H9 (cell line): ENCODE measurements at regions not wholly inside any gene's neighbourhood (a gene's known extent, or its start where the extent isn't known, plus 50 kb on each side); places are given as distances from the start of the nearest gene placed in this dataset.

Source experiments
- DNase-seq: peaks from one replicate; pipeline ENCODE4 v3.0.0-alpha.2; 2017
- H2AFZ ChIP-seq: one replicate; pipeline ENCODE4 v1.6.1; 2013; ENCODE audit warnings: mild to moderate bottlenecking, low read length, control low read depth, moderate library complexity
- H2AK5ac ChIP-seq: 2 replicates; pipeline ENCODE4 v1.6.1; 2013; ENCODE audit warnings: low read length, control low read depth, mixed read lengths; ENCODE audit not compliant: insufficient read length
- H2BK120ac ChIP-seq: one replicate; pipeline ENCODE4 v1.6.1; 2013; ENCODE audit warnings: low read depth, mild to moderate bottlenecking, low read length, control low read depth, inconsistent platforms; ENCODE audit not compliant: poor library complexity, severe bottlenecking
- H2BK12ac ChIP-seq: 2 replicates; pipeline ENCODE4 v1.6.1; 2013; ENCODE audit warnings: low read length, control low read depth, mixed read lengths, low read depth; ENCODE audit not compliant: insufficient read length
- H2BK15ac ChIP-seq: 2 replicates; pipeline ENCODE4 v1.6.1; 2013; ENCODE audit warnings: low read depth, low read length, control low read depth
- H2BK20ac ChIP-seq: one replicate; pipeline ENCODE4 v1.6.1; 2013; ENCODE audit warnings: low read depth, mild to moderate bottlenecking, low read length, control low read depth, inconsistent platforms; ENCODE audit not compliant: poor library complexity, severe bottlenecking
- H2BK5ac ChIP-seq: 2 replicates; pipeline ENCODE4 v1.6.1; 2013; ENCODE audit warnings: low read length, control low read depth, mixed read lengths; ENCODE audit not compliant: insufficient read length
- H3K14ac ChIP-seq: 2 replicates; pipeline ENCODE4 v1.6.1; 2013; ENCODE audit warnings: low read length, control low read depth; ENCODE audit not compliant: insufficient read depth
- H3K18ac ChIP-seq: 2 replicates; pipeline ENCODE4 v1.6.1; 2013; ENCODE audit warnings: low read depth, mild to moderate bottlenecking, mixed read lengths, low read length, control low read depth; ENCODE audit not compliant: insufficient read length
- H3K23ac ChIP-seq: 2 replicates; pipeline ENCODE4 v1.6.1; 2013; ENCODE audit warnings: low read length, control low read depth, mixed read lengths, low read depth; ENCODE audit not compliant: insufficient read length
- H3K23me2 ChIP-seq: 2 replicates; pipeline ENCODE4 v1.6.1; 2013; ENCODE audit warnings: low read depth, mild to moderate bottlenecking, mixed read lengths, low read length, control low read depth; ENCODE audit not compliant: insufficient read length, poor library complexity, severe bottlenecking
- H3K27ac ChIP-seq: 2 replicates; pipeline ENCODE4 v1.5.1; 2013; ENCODE audit warnings: low read length, control low read depth, mixed read lengths, low read depth; ENCODE audit not compliant: insufficient read length
- H3K27me3 ChIP-seq: 2 replicates; pipeline ENCODE4 v1.6.1; 2013; ENCODE audit warnings: low read length, control low read depth, inconsistent platforms; ENCODE audit not compliant: insufficient read depth
- H3K4ac ChIP-seq: 2 replicates; pipeline ENCODE4 v1.6.1; 2013; ENCODE audit warnings: low read depth, mild to moderate bottlenecking, control low read depth, inconsistent platforms, low read length, moderate library complexity
- H3K4me1 ChIP-seq: 2 replicates; pipeline ENCODE4 v1.6.1; 2013; ENCODE audit warnings: low read length, control low read depth, inconsistent platforms; ENCODE audit not compliant: insufficient read depth
- H3K4me2 ChIP-seq: 2 replicates; pipeline ENCODE4 v1.6.1; 2013; ENCODE audit warnings: low read length, control low read depth, mixed read lengths; ENCODE audit not compliant: insufficient read length, insufficient read depth
- H3K56ac ChIP-seq: 2 replicates; pipeline ENCODE4 v1.6.1; 2013; ENCODE audit warnings: low read depth, mild to moderate bottlenecking, mixed read lengths, low read length, control low read depth; ENCODE audit not compliant: insufficient read length
- H3K79me1 ChIP-seq: 2 replicates; pipeline ENCODE4 v1.6.1; 2013; ENCODE audit warnings: low read depth, mild to moderate bottlenecking, moderate library complexity, low read length, control low read depth, inconsistent platforms; ENCODE audit not compliant: insufficient read depth, poor library complexity, severe bottlenecking
- H3K79me2 ChIP-seq: 2 replicates; pipeline ENCODE4 v1.6.1; 2013; ENCODE audit warnings: low read length, control low read depth, inconsistent platforms; ENCODE audit not compliant: insufficient read depth
- H3K9ac ChIP-seq: 2 replicates; pipeline ENCODE4 v1.6.1; 2013; ENCODE audit warnings: low read length, control low read depth, mixed read lengths; ENCODE audit not compliant: insufficient read length; ENCODE audit errors: extremely low read depth
- H3K9me3 ChIP-seq: one replicate; pipeline ENCODE4 v1.6.1; 2013; ENCODE audit warnings: low read depth, low read length, inconsistent platforms; ENCODE audit not compliant: control insufficient read depth
- H3T11ph ChIP-seq: one replicate; pipeline ENCODE4 v1.6.1; 2013; ENCODE audit warnings: mild to moderate bottlenecking, low read length, control low read depth, inconsistent platforms
- H4K20me1 ChIP-seq: one replicate; pipeline ENCODE4 v1.6.1; 2013; ENCODE audit not compliant: control insufficient read depth, insufficient read length, insufficient read depth
- H4K5ac ChIP-seq: 2 replicates; pipeline ENCODE4 v1.6.1; 2013; ENCODE audit warnings: low read depth, mild to moderate bottlenecking, mixed read lengths, low read length, control low read depth; ENCODE audit not compliant: insufficient read length
- H4K8ac ChIP-seq: replicated peaks from 2 replicates; pipeline ENCODE4 v1.6.1; 2013; ENCODE audit warnings: low read length, control low read depth, mixed read lengths, low read depth; ENCODE audit not compliant: insufficient read length
- H4K91ac ChIP-seq: 2 replicates; pipeline ENCODE4 v1.6.1; 2013; ENCODE audit warnings: low read depth, mild to moderate bottlenecking, moderate library complexity, mixed read lengths, low read length, control low read depth; ENCODE audit not compliant: insufficient read length
- H3K27ac Mint-ChIP-seq, 3 experiments: 2 replicates in 2 of 3; 3 replicates in 1 of 3; pipeline ENCODE4 v1.8.0; 2020 to 2021; ENCODE audit warnings: mixed read lengths in 3 of 3, mild to moderate bottlenecking in 1 of 3, moderate library complexity in 1 of 3
- H3K27me3 Mint-ChIP-seq: 2 replicates; pipeline ENCODE4 v1.8.0; 2021; ENCODE audit warnings: low read depth, mild to moderate bottlenecking, moderate library complexity, mixed read lengths
- H3K36me3 Mint-ChIP-seq, 3 experiments: 2 replicates in 2 of 3; 3 replicates in 1 of 3; pipeline ENCODE4 v1.8.0; 2020 to 2021; ENCODE audit warnings: low read depth in 3 of 3, mixed read lengths in 3 of 3; ENCODE audit not compliant: insufficient read depth in 1 of 3
- H3K4me1 Mint-ChIP-seq, 2 experiments: 2 replicates each; pipeline ENCODE4 v1.8.0; 2020; ENCODE audit warnings: mixed read lengths in 2 of 2
- H3K4me3 Mint-ChIP-seq, 2 experiments: 2 replicates in 1 of 2; 3 replicates in 1 of 2; pipeline ENCODE4 v1.8.0; 2020 to 2021; ENCODE audit warnings: mild to moderate bottlenecking in 2 of 2, mixed read lengths in 2 of 2, moderate library complexity in 1 of 2
- H3K9me3 Mint-ChIP-seq, 2 experiments: 2 replicates in 1 of 2; 3 replicates in 1 of 2; pipeline ENCODE4 v1.8.0; 2020; ENCODE audit warnings: mild to moderate bottlenecking in 2 of 2, mixed read lengths in 2 of 2, moderate library complexity in 1 of 2
- WGBS: extraction: QIAGEN DNeasy Blood & Tissue Kit; methylation state at CpG from one replicate; pipeline ENCODE4 v1.1.7; 2013; ENCODE audit warnings: missing lambda C conversion rate, low lambda C conversion rate, mixed read lengths; ENCODE audit not compliant: insufficient read length; ENCODE audit errors: extremely low coverage; 5-methylcytosine and 5-hydroxymethylcytosine counted together
- TF ChIP-seq, protein P1 (sequence below): fragments of 200-600 bp; sonication (generic); conservative IDR thresholded peaks from 3 replicates; pipeline ENCODE4 v1.8.0; 2021; ENCODE audit warnings: antibody characterized with exemption, mild to moderate bottlenecking

DNA sequence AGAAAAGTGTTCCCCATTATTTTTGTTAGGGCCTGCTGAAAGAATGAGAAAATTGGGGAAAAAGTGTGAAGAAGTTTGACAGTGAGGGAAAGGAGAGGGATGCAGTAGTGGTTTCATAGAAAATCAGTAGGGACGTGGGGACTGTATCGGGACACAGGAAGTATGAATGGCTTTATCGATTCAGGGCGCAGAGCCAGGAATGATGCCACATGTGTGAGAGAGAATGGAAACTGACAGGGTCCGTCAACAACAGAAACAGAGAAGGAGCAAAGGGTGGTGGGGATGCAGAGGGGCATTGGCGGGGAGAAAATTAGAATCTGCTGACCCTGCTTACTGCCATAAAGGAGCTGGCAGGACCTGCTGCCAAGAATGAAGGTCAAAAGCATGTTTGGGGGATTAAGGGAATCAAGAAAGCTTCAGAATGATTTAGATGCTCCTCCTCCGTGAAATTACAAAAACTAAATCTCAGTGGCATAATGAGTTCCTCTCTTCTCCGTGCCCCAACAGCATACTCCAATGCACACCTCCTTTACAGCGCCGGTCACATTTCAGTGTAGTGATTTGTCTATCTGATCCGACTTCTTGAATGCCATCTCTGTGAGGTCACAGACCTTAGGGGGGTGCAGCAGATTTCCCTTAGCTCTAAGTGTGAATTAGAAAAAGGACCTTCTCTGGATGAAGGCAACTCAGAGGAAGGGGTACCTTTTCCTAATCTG, 92.6 kb downstream of the EMP1 start:
- H2BK120ac ChIP-seq, result no peak overlapping the region
- H3K79me2 ChIP-seq, result no peaks in the 10 kb centered on the region
- H2AK5ac ChIP-seq, result no peak overlapping the region
- no peak overlapping the region for H4K5ac ChIP-seq
- no peaks in the 10 kb centered on the region for H4K20me1 ChIP-seq
- no peak overlapping the region for H3K4me2 ChIP-seq
- H2AFZ ChIP-seq, result no peak overlapping the region
- no peaks in the 10 kb centered on the region for H3K23me2 ChIP-seq
- no peaks in the 10 kb centered on the region for H3K4me1 ChIP-seq
- no peak overlapping the region for H2BK5ac ChIP-seq
- H3K18ac ChIP-seq, result no peak overlapping the region
- no peak overlapping the region for H4K8ac ChIP-seq
- no peak overlapping the region for H3K27ac ChIP-seq
- no peak overlapping the region for H3K23ac ChIP-seq
- no peak overlapping the region for H3K4me3 Mint-ChIP-seq
- H2BK20ac ChIP-seq, result no peak overlapping the region
- no peak overlapping the region for H3K4ac ChIP-seq
- H3K4me1 Mint-ChIP-seq, result no peaks in the 10 kb centered on the region
- TF ChIP-seq, protein P1, sequence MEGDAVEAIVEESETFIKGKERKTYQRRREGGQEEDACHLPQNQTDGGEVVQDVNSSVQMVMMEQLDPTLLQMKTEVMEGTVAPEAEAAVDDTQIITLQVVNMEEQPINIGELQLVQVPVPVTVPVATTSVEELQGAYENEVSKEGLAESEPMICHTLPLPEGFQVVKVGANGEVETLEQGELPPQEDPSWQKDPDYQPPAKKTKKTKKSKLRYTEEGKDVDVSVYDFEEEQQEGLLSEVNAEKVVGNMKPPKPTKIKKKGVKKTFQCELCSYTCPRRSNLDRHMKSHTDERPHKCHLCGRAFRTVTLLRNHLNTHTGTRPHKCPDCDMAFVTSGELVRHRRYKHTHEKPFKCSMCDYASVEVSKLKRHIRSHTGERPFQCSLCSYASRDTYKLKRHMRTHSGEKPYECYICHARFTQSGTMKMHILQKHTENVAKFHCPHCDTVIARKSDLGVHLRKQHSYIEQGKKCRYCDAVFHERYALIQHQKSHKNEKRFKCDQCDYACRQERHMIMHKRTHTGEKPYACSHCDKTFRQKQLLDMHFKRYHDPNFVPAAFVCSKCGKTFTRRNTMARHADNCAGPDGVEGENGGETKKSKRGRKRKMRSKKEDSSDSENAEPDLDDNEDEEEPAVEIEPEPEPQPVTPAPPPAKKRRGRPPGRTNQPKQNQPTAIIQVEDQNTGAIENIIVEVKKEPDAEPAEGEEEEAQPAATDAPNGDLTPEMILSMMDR, result no peak
- H3T11ph ChIP-seq, result no peak overlapping the region
- no peak overlapping the region for H3K14ac ChIP-seq
- no CpG with 5 or more reads among the region's 11 CpGs for WGBS
- no peaks in the 10 kb centered on the region for H3K9me3 Mint-ChIP-seq
- H3K9ac ChIP-seq, result no peak overlapping the region
- H2BK15ac ChIP-seq, result no peak overlapping the region
- no peak for DNase-seq
- no peak overlapping the region for H3K27ac Mint-ChIP-seq
- no peak overlapping the region for H4K91ac ChIP-seq
- no peaks in the 10 kb centered on the region for H3K27me3 ChIP-seq
- no peaks in the 10 kb centered on the region for H3K79me1 ChIP-seq
- H3K36me3 Mint-ChIP-seq, result no peaks in the 10 kb centered on the region
- H3K56ac ChIP-seq, result no peak overlapping the region
- no peaks in the 10 kb centered on the region; the same call in 1 of the 2 replicates for H3K27me3 Mint-ChIP-seq
- no peaks in the 10 kb centered on the region for H3K9me3 ChIP-seq
- no peak overlapping the region for H2BK12ac ChIP-seq
